Neural cell (in vitro differentiated cells): ENCODE measurements at regions not wholly inside any gene's neighbourhood (a gene's known extent, or its start where the extent isn't known, plus 50 kb on each side); places are given as distances from the start of the nearest gene placed in this dataset.

Experiments used
- EZH2 ChIP-seq: fragments of 200-600, 300-800 bp; shearing (Covaris generic), sonication (generic); IDR thresholded peaks from 2 replicates; pipeline ENCODE4 v1.6.1; 2014; ENCODE audit warnings: antibody characterized with exemption, low read length, borderline replicate concordance, mild to moderate bottlenecking; ENCODE audit not compliant: insufficient read depth, poor library complexity, severe bottlenecking
- TF ChIP-seq, protein P1 (sequence below): fragments of 450-650 bp; IDR thresholded peaks from 2 replicates; pipeline ENCODE4 v1.5.1; 2014; ENCODE audit warnings: antibody characterized with exemption, mild to moderate bottlenecking, moderate library complexity; ENCODE audit not compliant: poor library complexity, severe bottlenecking

DNA sequence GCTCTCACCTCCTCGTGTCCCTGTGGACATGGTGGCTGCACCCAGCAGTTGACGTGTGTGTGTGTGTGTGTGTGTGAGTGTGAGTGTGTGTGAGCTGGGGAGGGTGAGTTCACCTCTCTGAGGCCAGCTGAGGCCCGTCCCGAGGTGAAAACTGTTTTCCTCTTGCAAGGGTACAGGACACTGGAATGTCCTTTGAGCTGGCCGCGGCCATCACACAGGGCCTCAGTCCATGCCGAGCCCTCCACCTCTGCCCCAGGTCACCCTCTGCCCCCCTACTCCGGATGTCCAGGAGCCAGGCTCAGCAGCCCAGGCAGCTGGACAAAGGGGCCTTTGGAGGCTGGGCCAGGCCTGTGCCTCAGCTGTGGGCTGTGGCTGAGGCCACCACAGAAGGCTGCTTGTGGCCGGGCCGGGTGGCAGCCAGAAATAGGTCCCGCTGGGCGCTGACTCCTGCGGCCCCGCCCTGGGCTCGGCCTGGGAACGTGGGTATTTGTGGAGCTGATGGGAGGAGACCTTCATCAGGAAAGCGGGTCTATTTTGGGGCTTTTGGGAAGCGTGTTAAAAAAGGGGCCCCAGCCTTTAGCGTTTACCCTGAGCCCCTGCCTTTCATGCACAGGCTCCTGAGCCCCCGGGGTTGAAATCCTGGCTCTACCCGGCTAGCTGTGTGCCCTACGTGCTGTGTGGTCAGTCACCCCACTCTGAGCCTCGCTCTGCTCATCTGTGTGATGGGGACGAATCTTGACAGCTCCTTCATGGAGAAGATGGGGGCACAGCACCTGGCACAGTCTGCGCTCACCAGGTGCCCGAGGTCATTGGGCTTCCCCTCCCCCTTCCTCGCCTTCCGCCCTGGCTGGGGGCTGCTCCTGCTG, 75.1 kb upstream of the IER5L start:
- TF ChIP-seq, protein P1, sequence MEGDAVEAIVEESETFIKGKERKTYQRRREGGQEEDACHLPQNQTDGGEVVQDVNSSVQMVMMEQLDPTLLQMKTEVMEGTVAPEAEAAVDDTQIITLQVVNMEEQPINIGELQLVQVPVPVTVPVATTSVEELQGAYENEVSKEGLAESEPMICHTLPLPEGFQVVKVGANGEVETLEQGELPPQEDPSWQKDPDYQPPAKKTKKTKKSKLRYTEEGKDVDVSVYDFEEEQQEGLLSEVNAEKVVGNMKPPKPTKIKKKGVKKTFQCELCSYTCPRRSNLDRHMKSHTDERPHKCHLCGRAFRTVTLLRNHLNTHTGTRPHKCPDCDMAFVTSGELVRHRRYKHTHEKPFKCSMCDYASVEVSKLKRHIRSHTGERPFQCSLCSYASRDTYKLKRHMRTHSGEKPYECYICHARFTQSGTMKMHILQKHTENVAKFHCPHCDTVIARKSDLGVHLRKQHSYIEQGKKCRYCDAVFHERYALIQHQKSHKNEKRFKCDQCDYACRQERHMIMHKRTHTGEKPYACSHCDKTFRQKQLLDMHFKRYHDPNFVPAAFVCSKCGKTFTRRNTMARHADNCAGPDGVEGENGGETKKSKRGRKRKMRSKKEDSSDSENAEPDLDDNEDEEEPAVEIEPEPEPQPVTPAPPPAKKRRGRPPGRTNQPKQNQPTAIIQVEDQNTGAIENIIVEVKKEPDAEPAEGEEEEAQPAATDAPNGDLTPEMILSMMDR = no peak
- no peak for TF ChIP-seq EZH2
